ENCODE measurements at regions not wholly inside any gene's neighbourhood (a gene's known extent, or its start where the extent isn't known, plus 50 kb on each side); places are given as distances from the start of the nearest gene placed in this dataset.
"Not testable (repeated sequence)": the region's sequence is repeated elsewhere in the genome, so short reads cannot be mapped to it uniquely, and the experiment has no call there.

GRCh38 chr13:69619651-69620050 lies 488.0 kb upstream of the ATXN8OS start:
- no peak for TF ChIP-seq CTCF (IDR thresholded peaks at IDR 0.05; ENCODE audit: extremely low read depth, insufficient read depth, missing control alignments)
- no peak for DNase-seq (ENCODE audit: low spot score)
- in situ Hi-C loops (cut with MboI; ENCODE audit: low pct_unique_long_range_greater_than_20kb, low sequenced_read_pairs, unreplicated experiment): no loop called here

DNA sequence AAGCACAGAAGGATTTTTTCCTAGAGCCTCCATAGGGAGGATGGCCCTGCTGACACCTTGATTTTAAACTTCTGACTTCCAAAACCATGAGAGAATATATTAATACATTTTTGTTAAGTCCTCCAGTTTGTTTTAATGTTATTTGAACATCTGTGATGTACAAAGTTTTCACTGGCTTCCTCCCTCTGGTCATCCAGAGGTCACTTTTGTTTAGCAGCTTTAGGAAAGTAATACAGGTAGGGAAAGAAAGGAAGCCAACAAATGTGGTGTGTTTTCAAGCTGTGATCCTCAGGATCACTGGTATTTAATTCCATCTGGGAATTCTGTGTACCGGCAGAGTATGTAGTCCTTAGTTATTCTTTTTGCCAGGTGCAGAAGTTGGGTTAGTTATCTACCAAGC lies 488.8 kb upstream of the ATXN8OS start:
- no peak for TF ChIP-seq CTCF (IDR thresholded peaks at IDR 0.05; ENCODE audit: extremely low read depth, insufficient read depth, missing control alignments)
- no peak for DNase-seq (ENCODE audit: low spot score)
- in situ Hi-C loops (cut with MboI; ENCODE audit: low pct_unique_long_range_greater_than_20kb, low sequenced_read_pairs, unreplicated experiment): no loop called here

GRCh38 chr13:69618393-69618792 lies 489.2 kb upstream of the ATXN8OS start:
- in situ Hi-C loops (cut with MboI; ENCODE audit: low pct_unique_long_range_greater_than_20kb, low sequenced_read_pairs, unreplicated experiment): no loop called here
- TF ChIP-seq CTCF (IDR thresholded peaks at IDR 0.05; ENCODE audit: extremely low read depth, insufficient read depth, missing control alignments): no peak
- no peak for DNase-seq (ENCODE audit: low spot score)

DNA sequence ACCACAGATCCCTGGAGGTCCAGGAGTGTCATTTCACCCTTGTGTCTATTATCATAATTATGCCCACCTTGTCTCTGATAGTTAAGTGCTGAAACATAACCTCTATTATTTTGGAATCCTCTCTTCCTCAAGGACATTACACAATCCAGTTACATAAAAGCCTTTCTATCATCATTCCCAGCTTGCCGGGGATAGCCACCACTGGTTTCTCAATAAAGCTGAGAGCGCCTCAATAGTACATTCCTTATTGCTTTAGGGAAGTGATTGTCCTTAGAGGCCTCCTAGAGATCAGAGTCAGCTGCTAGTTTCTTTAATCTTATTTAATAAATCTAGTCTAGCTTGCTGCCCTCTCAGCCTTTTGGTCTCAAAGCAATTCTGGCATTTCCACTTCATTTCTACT lies 490.0 kb upstream of the ATXN8OS start:
- in situ Hi-C loops (cut with MboI; ENCODE audit: low pct_unique_long_range_greater_than_20kb, low sequenced_read_pairs, unreplicated experiment): no loop called here
- no peak for TF ChIP-seq CTCF (IDR thresholded peaks at IDR 0.05; ENCODE audit: extremely low read depth, insufficient read depth, missing control alignments)
- no peak for DNase-seq (ENCODE audit: low spot score)

DNA sequence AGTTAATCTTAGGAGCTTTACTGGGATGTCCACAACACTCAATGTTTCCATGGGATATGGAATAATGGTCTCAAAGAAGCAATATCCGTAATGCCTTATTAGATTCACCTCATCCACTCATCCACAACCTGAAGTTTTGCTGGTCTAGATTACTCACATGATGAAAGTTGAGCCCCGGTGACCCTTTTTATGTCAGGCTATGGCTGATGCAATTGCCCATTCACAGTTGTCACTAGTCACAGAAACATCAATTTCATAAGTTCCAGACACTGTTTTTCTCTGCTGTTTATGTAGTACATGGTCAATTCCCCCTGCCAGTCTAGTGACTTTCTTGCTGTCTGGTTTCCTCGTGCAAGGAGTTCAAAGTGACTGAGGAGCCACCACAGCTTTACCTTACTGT lies 491.2 kb upstream of the ATXN8OS start:
- no peak for TF ChIP-seq CTCF (IDR thresholded peaks at IDR 0.05; ENCODE audit: extremely low read depth, insufficient read depth, missing control alignments)
- no peak for DNase-seq (ENCODE audit: low spot score)
- in situ Hi-C loops (cut with MboI; ENCODE audit: low pct_unique_long_range_greater_than_20kb, low sequenced_read_pairs, unreplicated experiment): no loop called here

- DNase-seq (ENCODE audit: low spot score); in situ Hi-C loops (cut with MboI; ENCODE audit: low pct_unique_long_range_greater_than_20kb, low sequenced_read_pairs, unreplicated experiment): not testable (repeated sequence)
Measured at GRCh38 chr13:69615055-69615454, 492.6 kb upstream of the ATXN8OS start.

GRCh38 chr13:69604698-69605097 lies 502.9 kb upstream of the ATXN8OS start:
- TF ChIP-seq CTCF (IDR thresholded peaks at IDR 0.05; ENCODE audit: extremely low read depth, insufficient read depth, missing control alignments): no peak
- in situ Hi-C loops (cut with MboI; ENCODE audit: low pct_unique_long_range_greater_than_20kb, low sequenced_read_pairs, unreplicated experiment): no loop called here
- DNase-seq (ENCODE audit: low spot score): no peak

Data from GM13977 (cell line).